HG03378 (cell line): ENCODE measurements at regions not wholly inside any gene's neighbourhood (a gene's known extent, or its start where the extent isn't known, plus 50 kb on each side); places are given as distances from the start of the nearest gene placed in this dataset.
"Not testable (repeated sequence)": the region's sequence is repeated elsewhere in the genome, so short reads cannot be mapped to it uniquely, and the experiment has no call there.

Experiments
- ATAC-seq: cut with Tn5 transposase; IDR thresholded peaks from one replicate; pipeline ENCODE4 v1.9.1; 2021; ENCODE audit warnings: mild to moderate bottlenecking, moderate library complexity; ENCODE audit not compliant: unreplicated experiment

DNA sequence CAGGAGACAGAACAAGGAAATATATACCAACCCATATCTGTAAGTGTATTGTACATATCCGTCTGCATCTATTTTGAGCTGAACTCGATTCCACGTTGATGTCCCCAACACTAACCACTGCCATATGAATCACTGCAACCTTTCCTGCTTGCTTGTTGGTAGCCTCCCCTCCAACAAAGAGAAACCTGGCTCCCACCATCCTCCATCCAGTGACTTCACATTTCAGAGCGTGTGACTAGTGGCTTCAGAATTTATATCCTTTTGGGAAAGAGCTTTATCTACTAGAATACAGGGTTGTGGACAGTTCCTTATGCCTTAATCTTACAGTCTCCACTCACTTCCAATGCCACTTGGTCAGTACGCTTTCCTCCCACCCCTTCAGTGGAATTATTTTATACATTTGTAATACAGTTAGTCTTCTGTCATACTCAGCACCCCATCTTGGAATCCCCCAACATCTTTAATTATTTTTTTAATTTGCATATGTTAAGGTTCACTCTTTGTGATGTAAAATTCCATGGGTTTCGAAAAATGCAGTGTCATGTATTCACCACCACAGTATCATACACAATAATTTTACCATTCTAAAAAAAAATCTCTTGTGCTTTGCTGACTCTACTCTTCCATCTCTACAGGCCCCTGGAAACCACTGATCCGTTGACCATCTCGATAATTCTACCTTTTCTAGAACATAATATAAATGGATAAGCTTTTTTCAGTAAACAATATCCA is 264.7 kb downstream of the BCL2L11 start:
- ATAC-seq, result not testable (repeated sequence)

DNA sequence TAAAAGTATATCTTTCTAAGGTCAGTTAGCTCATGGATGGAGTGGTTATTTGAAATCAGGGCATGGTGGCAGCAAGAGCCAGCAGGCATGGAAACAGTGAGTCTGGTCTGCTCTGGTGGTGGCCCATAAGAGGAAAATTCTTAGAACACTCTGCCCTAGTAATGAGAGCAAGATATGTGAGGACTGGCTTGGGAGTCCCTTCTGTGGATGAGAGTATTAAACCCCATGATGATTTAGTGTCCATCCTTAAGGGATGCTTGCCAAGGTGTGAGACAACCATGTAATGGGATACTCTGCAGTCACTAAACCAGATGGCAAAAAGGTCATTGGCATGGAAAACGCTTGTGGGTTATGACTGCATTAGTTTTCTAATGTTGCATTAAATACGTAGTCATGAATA is 269.9 kb downstream of the BCL2L11 start:
- ATAC-seq, result not testable (repeated sequence)

DNA sequence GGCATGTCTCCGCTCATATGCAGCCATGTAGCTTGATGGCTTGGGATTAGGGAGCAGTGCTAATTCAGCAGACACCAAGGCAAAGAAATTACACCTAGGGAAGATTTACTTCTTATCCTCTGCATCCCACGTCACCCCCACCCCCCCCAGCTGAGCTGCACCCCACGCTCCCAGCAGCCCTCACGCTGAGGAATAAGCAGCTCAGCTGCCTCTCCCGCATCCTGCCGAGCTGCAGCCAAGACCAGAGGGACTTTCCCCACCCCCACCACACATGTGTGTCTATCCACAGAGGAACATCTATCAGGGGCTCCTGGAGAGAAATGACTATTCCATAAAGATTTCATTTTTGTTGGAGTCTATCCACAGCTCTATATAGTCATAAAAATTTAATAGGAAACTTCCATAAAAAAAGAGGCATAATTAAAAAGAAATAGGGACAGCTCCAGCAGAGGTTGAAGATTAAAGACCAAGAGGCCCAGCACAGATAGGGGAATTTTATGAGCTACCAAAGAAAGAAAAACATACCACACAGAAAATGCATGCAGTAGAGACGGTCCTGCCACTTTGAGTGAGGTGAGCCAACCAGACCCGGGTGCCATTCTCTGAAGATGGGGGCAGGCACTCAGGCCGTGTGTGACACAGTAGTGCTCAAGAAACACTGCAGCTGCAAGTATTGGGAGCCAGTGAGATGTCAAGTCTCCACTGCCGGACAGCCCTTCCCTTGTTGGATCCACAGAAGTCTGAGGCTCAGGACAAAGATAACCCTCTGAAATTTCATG is 274.8 kb downstream of the BCL2L11 start:
- not testable (repeated sequence) for ATAC-seq

DNA sequence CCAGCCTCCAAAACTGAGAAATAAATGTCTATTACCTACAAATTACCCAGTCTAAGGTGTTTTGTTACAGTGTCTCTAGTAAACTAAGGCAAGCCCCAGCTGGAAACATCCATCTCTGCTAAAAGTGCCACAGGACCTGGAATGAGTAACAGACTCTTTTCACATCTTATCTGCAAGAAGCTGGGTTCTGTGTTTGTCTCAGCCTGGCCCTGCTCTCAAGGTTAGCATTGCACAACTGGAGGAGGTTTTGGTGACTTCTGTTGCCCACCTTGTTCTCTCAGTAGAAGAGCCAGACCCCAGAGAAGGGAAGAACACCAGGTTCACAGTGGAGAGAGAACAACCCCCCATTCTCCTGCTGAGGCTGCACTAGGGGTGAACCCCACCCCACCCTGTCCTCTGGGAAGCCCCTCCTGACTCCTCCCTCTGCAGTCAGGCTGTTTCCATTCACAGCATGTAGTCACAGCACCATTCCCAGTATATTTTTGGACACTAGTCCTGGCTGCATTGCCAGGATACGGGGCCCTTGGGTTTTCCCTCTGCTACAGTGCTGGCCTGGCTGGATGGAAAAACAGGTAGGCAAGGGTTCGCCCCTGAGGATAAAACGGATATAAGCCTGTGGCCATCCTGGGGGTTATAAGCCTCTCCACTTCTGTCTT is 280.0 kb downstream of the BCL2L11 start:
- ATAC-seq, result not testable (repeated sequence)

DNA sequence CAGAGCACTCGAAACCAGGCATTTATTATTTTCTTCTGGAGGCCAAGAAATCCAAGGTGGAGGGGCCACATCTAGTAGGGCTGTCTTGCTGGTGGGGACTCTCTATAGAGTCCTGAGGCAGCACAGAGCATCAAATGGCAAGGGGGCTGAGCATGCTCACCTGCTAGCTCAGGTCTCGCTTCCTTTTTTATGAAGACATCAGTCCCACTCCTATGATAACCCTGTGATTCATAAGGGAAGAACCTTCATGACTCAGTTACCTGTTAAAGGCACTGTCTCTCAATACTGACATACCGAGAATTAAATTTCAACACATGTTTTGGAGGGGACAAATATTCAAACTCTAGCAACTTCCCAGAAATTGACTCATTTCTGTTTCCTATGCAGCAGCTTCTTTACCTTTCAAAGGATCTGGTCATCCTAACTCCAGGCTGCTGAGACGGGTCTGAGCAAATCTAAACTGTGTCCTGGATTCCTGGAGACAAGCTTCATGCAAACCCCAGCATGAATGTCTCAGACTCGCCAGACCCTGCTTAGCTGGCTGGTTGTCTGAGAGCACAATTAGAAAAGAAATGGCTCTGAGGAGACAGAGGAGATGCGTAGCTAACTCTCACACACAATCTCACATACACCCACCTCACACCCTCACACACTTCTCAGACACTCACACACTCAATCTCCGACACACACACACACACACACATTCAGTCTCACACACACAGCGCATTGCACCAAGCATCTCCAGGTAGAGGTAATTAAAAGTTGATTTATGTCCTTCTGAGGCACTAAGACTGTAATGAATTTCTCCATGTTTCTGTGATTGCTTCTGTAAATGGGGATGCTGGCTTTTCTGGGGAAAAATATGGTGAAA is 280.8 kb downstream of the BCL2L11 start:
- ATAC-seq, result not testable (repeated sequence)

DNA sequence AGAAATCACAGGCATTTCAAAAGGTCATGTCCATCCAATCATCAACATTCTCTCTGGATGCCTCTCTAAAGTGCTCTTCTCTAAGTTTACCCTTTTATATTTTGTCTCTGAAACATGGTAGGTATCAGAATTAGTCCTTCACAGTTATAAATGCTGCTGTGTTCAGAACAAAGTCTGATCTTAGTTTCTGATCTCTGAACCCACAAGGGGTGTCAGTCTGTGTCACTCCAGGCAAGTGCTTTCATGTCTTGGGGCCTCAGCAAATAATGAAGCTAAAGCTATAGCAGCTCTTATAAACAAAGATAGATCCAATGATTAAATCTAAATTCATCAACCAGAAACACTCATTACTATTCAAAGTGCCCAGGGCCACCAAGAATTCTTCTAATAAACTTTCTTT is 281.7 kb downstream of the BCL2L11 start:
- not testable (repeated sequence) for ATAC-seq

DNA sequence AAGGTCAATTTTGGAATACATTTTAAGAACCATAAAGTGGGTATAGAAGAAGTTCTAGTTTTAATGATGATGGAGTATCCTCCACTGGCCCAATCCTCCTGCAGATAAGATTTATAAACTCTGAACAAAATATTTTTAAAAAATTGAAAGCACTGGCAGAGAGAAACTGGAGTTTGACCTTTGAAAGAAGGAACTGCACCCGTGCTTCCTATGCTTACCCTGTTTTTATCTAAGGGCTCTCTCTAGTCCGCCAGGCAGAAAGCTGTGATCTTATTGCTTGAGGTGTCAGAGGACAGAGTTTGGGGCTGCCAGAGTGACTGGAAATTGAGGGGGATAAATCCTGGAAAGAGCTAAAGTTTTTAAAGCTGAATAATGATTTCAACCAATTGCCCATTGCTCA is 282.6 kb downstream of the BCL2L11 start:
- ATAC-seq, result not testable (repeated sequence)

DNA sequence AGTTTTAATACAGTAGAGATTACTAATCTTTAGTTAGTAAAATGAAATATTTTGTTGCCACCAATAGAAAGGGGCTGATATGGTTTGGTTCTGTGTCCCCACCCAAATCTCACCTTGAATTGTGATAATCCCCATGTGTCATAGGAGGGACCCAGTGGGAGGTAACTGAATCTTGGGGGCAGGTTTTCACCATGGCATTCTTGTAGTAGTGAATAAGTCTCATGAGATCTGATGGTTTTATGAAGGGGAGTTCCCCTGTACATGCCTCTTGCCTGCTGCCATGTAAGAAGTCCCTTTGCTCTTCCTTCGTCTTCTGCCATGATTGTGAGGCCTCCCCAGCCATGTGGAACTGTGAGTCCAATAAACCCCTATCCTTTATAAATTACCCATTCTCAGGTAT is 285.9 kb downstream of the BCL2L11 start:
- ATAC-seq, result not testable (repeated sequence)

DNA sequence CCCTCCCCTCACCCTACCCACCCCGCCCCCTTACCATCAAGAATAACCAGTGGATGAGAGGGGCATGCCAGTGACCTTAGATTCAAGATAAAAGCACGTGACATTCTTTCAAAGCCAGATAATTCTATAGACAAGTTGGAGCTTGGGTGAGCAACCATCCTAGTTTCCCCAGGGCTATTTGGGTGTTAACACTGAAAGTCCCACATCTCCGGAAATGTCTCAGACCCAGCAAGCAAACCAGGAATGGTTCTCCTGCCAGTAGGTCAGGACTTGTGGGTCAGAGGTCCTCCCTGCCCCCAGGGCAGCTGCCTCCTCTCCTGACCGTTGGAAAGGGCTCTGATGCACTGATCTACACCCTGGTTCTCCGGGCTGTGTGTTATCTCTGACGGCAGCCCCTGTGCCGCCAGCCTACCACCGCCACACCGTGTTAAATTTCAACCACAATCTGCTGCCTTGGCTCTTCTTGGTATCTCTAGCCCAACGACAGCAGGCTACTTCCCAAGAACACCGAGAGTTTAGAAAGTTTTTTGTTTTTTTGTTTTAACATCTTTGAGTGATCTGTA is 287.0 kb downstream of the BCL2L11 start:
- not testable (repeated sequence) for ATAC-seq

DNA sequence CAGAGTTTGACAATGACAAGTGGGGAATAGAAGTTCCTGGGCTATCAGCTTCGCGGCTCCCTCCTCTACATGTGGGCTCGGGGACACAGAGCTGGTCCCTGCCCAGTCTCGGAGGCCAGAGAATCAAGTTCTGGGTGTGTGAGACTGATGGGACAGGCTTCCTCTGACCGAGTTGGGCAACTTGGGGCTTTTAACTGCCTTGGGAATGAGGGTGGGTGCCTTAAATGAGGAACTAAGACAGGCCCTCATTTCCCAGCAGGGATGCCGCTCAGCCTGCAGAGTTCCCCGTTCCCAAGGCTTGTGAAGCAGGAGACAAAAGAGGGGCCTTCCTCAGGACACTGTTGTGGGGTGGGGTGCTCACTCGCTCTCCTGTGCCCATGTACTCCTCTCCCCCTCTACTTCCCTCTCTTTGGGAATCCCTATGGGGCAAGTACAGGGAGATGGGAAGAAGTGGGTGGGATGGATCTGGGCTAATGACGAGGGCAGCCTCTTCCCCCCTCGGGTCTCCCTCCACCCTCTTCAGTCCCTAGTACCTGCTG is 290.2 kb downstream of the BCL2L11 start:
- ATAC-seq, result not testable (repeated sequence)

DNA sequence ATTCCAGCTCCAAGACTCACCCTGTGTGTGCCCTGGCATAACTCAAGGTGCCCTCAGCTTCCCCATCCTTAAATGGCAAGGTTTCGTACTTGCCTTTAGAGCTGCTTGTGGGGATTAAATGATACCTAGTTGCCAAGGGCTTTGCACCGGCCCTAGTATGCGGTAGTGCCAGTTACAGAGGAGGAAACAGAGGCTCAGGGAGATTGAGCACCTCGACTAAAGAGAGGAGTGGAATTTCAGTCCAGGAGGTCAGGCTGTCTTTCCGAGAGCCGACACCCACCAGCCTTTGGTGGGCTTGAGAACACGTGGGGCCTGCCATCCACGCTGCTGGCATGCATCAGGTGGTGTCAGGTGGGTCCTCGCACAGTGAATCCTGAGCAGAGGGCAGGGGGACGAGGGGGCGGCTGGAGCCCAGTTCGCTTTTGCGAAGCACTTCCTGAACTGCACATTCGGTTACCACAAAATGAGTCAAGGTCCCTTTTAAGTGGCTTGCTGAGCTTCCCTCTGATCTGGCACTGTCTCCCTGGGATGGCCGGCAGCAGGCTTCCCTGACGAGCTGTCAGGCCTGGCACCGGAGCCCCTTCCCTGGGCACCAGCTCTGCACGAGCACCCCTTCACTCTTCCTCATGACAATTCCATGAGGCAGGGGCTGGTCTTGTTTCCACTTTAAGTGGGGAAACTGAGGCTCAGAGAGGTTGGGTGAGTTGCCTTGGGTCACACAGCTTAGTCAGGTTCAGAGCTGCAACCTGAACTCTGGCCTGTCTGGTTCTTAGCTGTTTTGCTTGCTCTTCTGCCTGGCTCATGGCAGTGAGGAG is 291.4 kb downstream of the BCL2L11 start:
- not testable (repeated sequence) for ATAC-seq

DNA sequence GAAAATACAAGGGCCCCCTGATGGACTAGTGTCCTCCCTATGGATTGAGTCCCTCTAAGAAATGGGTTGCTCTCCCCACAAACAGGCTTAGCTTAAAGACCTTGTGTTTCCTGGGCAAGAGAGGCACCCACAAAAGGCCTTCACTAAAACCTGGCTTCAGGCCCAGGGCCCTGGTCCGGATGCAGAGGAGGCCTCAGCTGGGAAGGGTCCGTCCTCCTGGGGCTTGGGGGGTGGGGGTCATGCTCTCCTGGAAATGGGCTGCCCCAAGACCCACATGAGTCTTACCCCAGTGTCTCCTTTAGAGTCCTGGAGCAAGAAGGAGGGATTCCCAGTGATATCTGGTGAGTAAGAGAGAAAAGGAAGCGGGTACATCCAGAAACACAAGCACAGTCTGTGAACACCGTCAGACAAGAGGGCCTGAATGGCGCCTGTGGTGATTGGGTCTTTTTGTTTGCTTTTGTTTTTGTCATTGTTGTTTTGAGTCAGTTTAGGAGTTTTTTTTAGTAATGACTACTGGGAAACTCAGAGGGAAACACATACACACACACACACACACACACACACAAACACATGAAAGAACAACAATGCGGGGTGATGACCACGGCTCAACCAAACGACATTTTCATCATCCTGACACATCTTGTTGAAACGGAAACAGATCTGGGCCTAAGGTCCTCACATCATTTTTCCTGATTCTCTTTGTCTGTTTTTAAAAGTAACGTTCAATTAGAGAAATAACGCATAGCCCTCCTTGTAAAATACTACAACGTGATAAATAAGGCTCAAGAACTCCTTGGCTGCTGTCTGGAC is 292.3 kb downstream of the BCL2L11 start:
- ATAC-seq, result not testable (repeated sequence)

DNA sequence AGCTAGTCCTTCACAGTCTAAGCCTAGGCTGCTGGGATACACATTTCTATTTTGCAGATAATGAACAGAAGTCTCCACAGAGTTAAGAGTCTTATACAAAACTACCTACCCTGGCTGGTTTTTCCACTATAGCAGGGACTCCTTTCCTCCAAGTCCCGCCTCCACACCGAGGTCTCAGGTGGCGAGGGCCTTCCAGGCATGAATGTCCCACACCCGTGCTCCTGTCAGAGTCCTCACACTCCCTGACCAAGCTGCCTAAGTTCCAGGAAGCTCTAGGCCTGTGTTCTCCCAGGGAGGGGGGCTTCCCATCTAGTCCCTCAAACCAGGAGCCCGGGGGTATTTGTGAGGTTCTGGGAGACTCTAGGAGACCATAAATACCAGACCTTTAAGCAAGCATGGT is 293.2 kb downstream of the BCL2L11 start:
- ATAC-seq, result not testable (repeated sequence)

DNA sequence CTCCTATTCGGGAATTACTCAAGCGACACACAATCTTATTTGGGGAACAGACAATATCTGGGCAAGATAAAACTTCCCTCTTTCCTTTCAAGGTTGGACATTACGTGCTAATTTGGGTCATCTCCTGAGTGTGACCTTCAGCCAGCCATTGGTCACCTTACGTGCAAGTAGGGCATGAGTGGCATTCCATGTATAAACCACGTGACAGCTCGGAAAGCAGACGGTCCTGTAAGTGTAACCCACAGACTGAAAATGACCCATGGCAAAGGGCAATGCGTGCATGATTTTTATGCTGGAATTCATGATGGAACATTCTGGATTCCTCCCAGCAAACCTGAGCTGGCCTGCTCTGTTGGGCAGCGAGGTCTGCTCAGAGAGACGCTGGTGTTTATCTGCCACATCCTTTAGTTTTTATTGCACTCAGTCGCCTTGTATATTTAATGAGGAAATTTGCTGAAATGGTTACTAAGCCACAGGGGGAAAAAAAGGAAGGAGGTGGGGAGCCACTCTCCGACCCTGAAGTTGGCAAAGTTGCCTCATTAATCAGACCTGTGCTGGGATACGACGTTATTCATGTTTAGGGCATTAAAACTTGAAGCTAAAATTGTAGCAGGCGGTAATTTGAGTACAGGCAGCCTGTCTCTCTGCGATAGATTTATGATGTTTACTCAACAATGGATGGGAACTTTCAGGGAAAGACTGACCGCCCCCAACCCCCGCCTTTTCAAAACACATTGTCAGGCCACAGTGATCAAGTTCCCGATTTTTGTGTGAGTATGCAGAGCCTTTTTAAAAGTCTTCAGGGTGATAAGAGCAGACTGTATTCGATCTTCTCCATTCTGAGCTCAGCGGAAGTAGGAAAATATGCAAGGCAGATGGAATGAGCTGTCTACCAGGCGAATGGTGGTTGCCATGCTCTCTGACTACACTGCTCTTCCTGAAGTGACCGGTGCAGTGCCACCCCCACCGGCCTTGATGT is 295.3 kb downstream of the BCL2L11 start:
- not testable (repeated sequence) for ATAC-seq

DNA sequence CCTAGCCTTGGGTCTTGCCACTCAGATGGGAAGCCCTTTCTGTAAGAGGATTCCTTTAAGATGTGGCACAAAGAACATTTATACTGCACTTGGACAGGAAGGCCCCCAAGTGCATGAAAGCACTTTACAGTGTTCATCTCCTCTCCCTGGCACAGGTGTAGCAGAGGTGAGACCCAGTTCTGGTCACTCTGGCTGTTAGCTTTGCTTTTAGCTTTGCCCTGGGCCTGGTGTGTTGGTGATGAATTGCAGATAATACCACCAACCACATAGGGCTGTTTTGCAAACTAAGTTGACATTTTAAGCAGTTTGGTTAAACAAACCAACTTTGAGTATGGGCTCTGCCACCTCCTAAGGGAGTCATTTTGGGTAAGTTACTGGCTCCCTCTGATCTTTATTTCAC is 296.3 kb downstream of the BCL2L11 start:
- not testable (repeated sequence) for ATAC-seq

DNA sequence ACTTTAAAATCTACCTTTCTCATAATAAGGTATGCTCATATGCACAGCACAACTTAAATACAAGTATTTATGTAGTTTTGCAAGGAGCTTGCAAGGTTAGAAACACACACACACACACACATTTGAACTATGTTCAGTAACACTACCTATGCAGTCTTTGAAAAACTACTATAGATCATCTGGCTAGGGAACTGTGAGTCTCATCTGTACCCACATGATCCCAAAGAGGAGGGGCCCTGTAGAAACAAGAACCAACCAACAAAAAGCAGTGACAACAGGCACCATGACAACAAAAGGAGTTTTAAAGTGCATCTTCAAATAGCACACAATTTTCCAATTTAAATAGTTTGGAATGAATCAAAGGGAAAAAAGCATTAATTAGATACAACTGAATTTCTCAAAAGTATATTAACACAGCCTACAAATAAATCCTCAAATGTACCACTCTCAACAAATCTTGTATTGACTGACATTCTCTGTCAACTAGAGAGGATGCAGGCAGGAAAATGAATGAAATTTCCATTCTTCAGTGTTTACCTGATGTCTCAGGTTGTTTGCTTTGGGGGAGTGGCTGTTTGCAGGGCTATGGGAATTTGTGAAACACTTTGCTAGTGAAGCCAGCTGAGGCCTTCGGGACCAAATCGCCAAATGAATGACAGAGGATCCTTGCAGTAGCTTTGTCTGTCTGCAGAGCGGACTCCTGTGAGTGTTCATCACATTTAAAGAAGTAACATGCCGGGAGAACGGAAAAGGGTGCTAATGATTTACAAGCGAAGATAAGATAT is 297.6 kb downstream of the BCL2L11 start:
- ATAC-seq, result not testable (repeated sequence)
